ENCODE measurements at regions not wholly inside any gene's neighbourhood (a gene's known extent, or its start where the extent isn't known, plus 50 kb on each side); places are given as distances from the start of the nearest gene placed in this dataset.

DNA sequence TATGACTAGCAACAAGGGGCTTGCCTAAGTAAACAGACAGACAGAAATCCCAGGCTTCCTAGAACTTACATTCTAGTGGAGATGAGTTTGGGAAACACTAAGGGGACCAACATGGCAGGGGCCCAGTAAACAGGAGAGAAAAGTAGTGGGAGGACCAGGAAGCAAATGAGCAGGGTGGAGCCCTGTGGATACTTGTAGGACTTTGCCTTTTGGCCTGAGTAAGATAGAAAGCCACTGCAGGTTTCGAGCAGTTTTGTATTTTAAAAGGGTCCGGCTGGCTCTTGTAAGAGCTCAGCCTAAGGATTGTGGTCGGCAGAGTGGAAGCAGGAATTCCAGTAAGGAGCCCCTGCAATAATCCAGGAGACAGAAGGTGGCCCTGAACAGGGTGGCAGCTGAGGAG lies 125.5 kb downstream of the MAP3K7 start:
- TF ChIP-seq CTCF (conservative IDR thresholded peaks at IDR 0.05 in 1 of 2, IDR thresholded peaks at IDR 0.05 in 1 of 2; ENCODE audit: extremely low read depth in 1 of 2, insufficient read depth in 1 of 2, low read depth in 1 of 2, low read length in 2 of 2) (no peak), EZH2 (IDR thresholded peaks at IDR 0.05; ENCODE audit: borderline replicate concordance, low read length) (no peak)

Measured in mammary epithelial cell (primary cell).